IMR-90 (cell line): ENCODE measurements at regions not wholly inside any gene's neighbourhood (a gene's known extent, or its start where the extent isn't known, plus 50 kb on each side); places are given as distances from the start of the nearest gene placed in this dataset.

ENCODE experiments used
- ATAC-seq: fragments of 200-7000 bp; cut with Tn5 transposase; 2 replicates; pipeline ENCODE4 v1.9.1; 2020; ENCODE audit warnings: low read depth, mild to moderate bottlenecking, moderate library complexity
- BruUV-seq: library from RNA; stranded (reverse); fragments of 400-500 nt; replicated peaks from 2 replicates; lab custom pipeline; 2021; lab: Mats Ljungman, UMichigan
- CTCF ChIA-PET: fragments of 300-600 bp; formaldehyde crosslinking; extraction: SDS; loops from one replicate; lab custom pipeline; 2021; ENCODE audit warnings: antibody characterized with exemption; lab: Yijun Ruan, JAX
- POLR2A ChIA-PET: fragments of 300-600 bp; sonication (Branson Sonifier 250); formaldehyde crosslinking; loops from one replicate; lab custom pipeline; 2022; ENCODE audit warnings: antibody characterized with exemption; ENCODE audit not compliant: unreplicated experiment; lab: Charles Lee
- DNase-seq: peaks from one replicate; pipeline ENCODE4 v3.0.0; 2013
- H2AFZ ChIP-seq: replicated peaks from 2 replicates; pipeline ENCODE3; 2013; ENCODE audit warnings: low read length, mild to moderate bottlenecking; ENCODE audit not compliant: poor library complexity
- H2AK5ac ChIP-seq: 2 replicates; pipeline ENCODE4 v1.6.1; 2013; ENCODE audit warnings: low read depth, low read length, inconsistent platforms
- H2AK9ac ChIP-seq: replicated peaks from 2 replicates; pipeline ENCODE3; 2013; ENCODE audit warnings: mild to moderate bottlenecking, low read depth, low read length, moderate library complexity; ENCODE audit not compliant: poor library complexity
- H2BK120ac ChIP-seq: 2 replicates; pipeline ENCODE4 v1.6.1; 2013; ENCODE audit warnings: low read depth, low read length, inconsistent platforms
- H2BK15ac ChIP-seq: 3 replicates; pipeline ENCODE4 v1.6.1; 2013; ENCODE audit warnings: low read depth, low read length, inconsistent platforms
- H2BK20ac ChIP-seq: 2 replicates; pipeline ENCODE4 v1.6.1; 2013; ENCODE audit warnings: low read depth, mild to moderate bottlenecking, inconsistent platforms, low read length, moderate library complexity
- H2BK5ac ChIP-seq: 2 replicates; pipeline ENCODE4 v1.6.1; 2013; ENCODE audit warnings: mild to moderate bottlenecking, low read depth, low read length, inconsistent platforms; ENCODE audit not compliant: poor library complexity, severe bottlenecking
- H3K14ac ChIP-seq: replicated peaks from 2 replicates; pipeline ENCODE4 v1.6.1; 2013; ENCODE audit warnings: low read depth, low read length, inconsistent platforms
- H3K18ac ChIP-seq: 2 replicates; pipeline ENCODE4 v1.6.1; 2013; ENCODE audit warnings: low read depth, low read length, control low read depth
- H3K23ac ChIP-seq: 2 replicates; pipeline ENCODE4 v1.6.1; 2013; ENCODE audit warnings: low read depth, low read length, inconsistent platforms
- H3K27ac ChIP-seq: 2 replicates; pipeline ENCODE4 v1.5.1; 2013; ENCODE audit warnings: mild to moderate bottlenecking, control low read depth, low read length; ENCODE audit not compliant: insufficient read depth
- H3K27me3 ChIP-seq: 2 replicates; pipeline ENCODE4 v1.6.1; 2013; ENCODE audit warnings: low read length; ENCODE audit not compliant: control insufficient read depth, insufficient read depth
- H3K36me3 ChIP-seq: 2 replicates; pipeline ENCODE4 v1.6.1; 2013; ENCODE audit warnings: low read length, mixed read lengths; ENCODE audit not compliant: control insufficient read depth, insufficient read depth
- H3K4ac ChIP-seq: 2 replicates; pipeline ENCODE4 v1.6.1; 2013; ENCODE audit warnings: low read depth, low read length, inconsistent platforms
- H3K4me1 ChIP-seq: 2 replicates; pipeline ENCODE4 v1.6.1; 2013; ENCODE audit warnings: low read length, mixed read lengths; ENCODE audit not compliant: control insufficient read depth, insufficient read depth
- H3K4me2 ChIP-seq: 2 replicates; pipeline ENCODE4 v1.6.1; 2013; ENCODE audit warnings: low read depth, mild to moderate bottlenecking, control low read depth, low read length, moderate library complexity
- H3K4me3 ChIP-seq: 2 replicates; pipeline ENCODE4 v1.5.1; 2013; ENCODE audit warnings: low read depth, mild to moderate bottlenecking, control low read depth, low read length, moderate library complexity; ENCODE audit not compliant: insufficient read depth
- H3K56ac ChIP-seq: 2 replicates; pipeline ENCODE4 v1.6.1; 2013; ENCODE audit warnings: low read length, inconsistent platforms; ENCODE audit not compliant: insufficient read depth; ENCODE audit errors: extremely low read depth
- H3K79me1 ChIP-seq, 2 experiments: 2 replicates each; pipeline ENCODE4 v1.6.1; 2013; ENCODE audit warnings: low read length in 2 of 2, inconsistent platforms in 1 of 2, low read depth in 1 of 2
- H3K9ac ChIP-seq: 2 replicates; pipeline ENCODE4 v1.6.1; 2013; ENCODE audit warnings: low read depth, low read length, control low read depth
- H3K9me1 ChIP-seq: 2 replicates; pipeline ENCODE4 v1.6.1; 2013; ENCODE audit warnings: low read length, inconsistent platforms; ENCODE audit not compliant: insufficient read depth
- H3K9me3 ChIP-seq: 2 replicates; pipeline ENCODE4 v1.6.1; 2013; ENCODE audit warnings: low read length; ENCODE audit not compliant: control insufficient read depth, insufficient read depth
- H4K20me1 ChIP-seq: 2 replicates; pipeline ENCODE4 v1.6.1; 2013; ENCODE audit warnings: low read length, inconsistent platforms; ENCODE audit not compliant: insufficient read depth
- H4K5ac ChIP-seq: 2 replicates; pipeline ENCODE4 v1.6.1; 2013; ENCODE audit warnings: mild to moderate bottlenecking, low read depth, low read length, control low read depth
- H4K8ac ChIP-seq, 2 experiments: 2 replicates each; pipeline ENCODE4 v1.6.1; 2013; ENCODE audit warnings: low read depth in 2 of 2, low read length in 2 of 2, control low read depth in 1 of 2, inconsistent platforms in 1 of 2
- H4K91ac ChIP-seq: 2 replicates; pipeline ENCODE4 v1.6.1; 2013; ENCODE audit warnings: low read depth, low read length, inconsistent platforms; ENCODE audit not compliant: insufficient read depth
- BHLHE40 ChIP-seq: fragments of 150-350 bp; IDR thresholded peaks from 2 replicates; pipeline ENCODE4 v1.6.1; 2016; ENCODE audit warnings: mild to moderate bottlenecking, low read depth, low read length
- CEBPB ChIP-seq: IDR thresholded peaks from 2 replicates; pipeline ENCODE4 v1.6.1; 2012; ENCODE audit warnings: low read depth, low read length, improper control_type of control experiment
- CHD1 ChIP-seq: IDR thresholded peaks from 2 replicates; pipeline ENCODE4 v1.6.1; 2012; ENCODE audit warnings: low read depth, low read length, improper control_type of control experiment
- CTCF ChIP-seq: conservative IDR thresholded peaks from 2 replicates; pipeline ENCODE4 v1.5.1; 2012; ENCODE audit warnings: mild to moderate bottlenecking, low read depth, low read length, improper control_type of control experiment
- ELK1 ChIP-seq: fragments of 150-350 bp; IDR thresholded peaks from 2 replicates; pipeline ENCODE4 v1.6.1; 2016; ENCODE audit warnings: low read depth, mild to moderate bottlenecking, low read length, moderate library complexity, borderline replicate concordance
- FOS ChIP-seq: fragments of 150-350 bp; IDR thresholded peaks from 2 replicates; pipeline ENCODE4 v1.6.1; 2016; ENCODE audit warnings: low read depth, low read length
- MAFK ChIP-seq: IDR thresholded peaks from 2 replicates; pipeline ENCODE4 v1.6.1; 2012; ENCODE audit warnings: low read depth, low read length, improper control_type of control experiment
- MAZ ChIP-seq: IDR thresholded peaks from 2 replicates; pipeline ENCODE4 v1.6.1; 2012; ENCODE audit warnings: low read depth, mild to moderate bottlenecking, low read length, improper control_type of control experiment, moderate library complexity, borderline replicate concordance
- MXI1 ChIP-seq: IDR thresholded peaks from 2 replicates; pipeline ENCODE4 v1.6.1; 2012; ENCODE audit warnings: low read depth, mild to moderate bottlenecking, low read length, moderate library complexity, borderline replicate concordance
- NFE2L2 ChIP-seq: fragments of 150-350 bp; IDR thresholded peaks from 2 replicates; pipeline ENCODE4 v1.6.1; 2016; ENCODE audit warnings: low read depth, mild to moderate bottlenecking, low read length
- POLR2A ChIP-seq: IDR thresholded peaks from 2 replicates; pipeline ENCODE4 v1.6.1; 2012; ENCODE audit warnings: mild to moderate bottlenecking, low read depth, low read length
- RAD21 ChIP-seq: IDR thresholded peaks from 2 replicates; pipeline ENCODE4 v1.6.1; 2012; ENCODE audit warnings: low read length, improper control_type of control experiment
- RCOR1 ChIP-seq: IDR thresholded peaks from 2 replicates; pipeline ENCODE4 v1.6.1; 2012; ENCODE audit warnings: mild to moderate bottlenecking, low read length, improper control_type of control experiment; ENCODE audit not compliant: insufficient replicate concordance
- RFX5 ChIP-seq: IDR thresholded peaks from 2 replicates; pipeline ENCODE4 v1.8.0; 2012; ENCODE audit warnings: low read depth, mild to moderate bottlenecking, low read length, moderate library complexity
- SMC3 ChIP-seq: fragments of 150-350 bp; IDR thresholded peaks from 2 replicates; pipeline ENCODE4 v1.6.1; 2016; ENCODE audit warnings: low read depth, mild to moderate bottlenecking, antibody characterized with exemption, low read length, moderate library complexity
- dilution Hi-C: fragments of 300-500 bp; cut with HindIII; formaldehyde crosslinking; loops from one replicate; pipeline ENCODE4 v1.14.3; 2018; ENCODE audit warnings: low sequenced_read_pairs; ENCODE audit not compliant: unreplicated experiment
- in situ Hi-C: fragments of 300-500 bp; cut with MboI; formaldehyde crosslinking; loops from 3 replicates; pipeline ENCODE4 v1.14.3; 2019; ENCODE audit warnings: low sequenced_read_pairs, inconsistent platforms, mixed read lengths
- intact Hi-C: fragments of 100-400 bp; cut with micrococcal nuclease; formaldehyde crosslinking; loops from 2 replicates; pipeline ENCODE4 v1.10.0; 2022
- TF ChIP-seq, protein P1 (sequence below): fragments of 150-350 bp; IDR thresholded peaks from 2 replicates; pipeline ENCODE4 v1.6.1; 2017; ENCODE audit warnings: mild to moderate bottlenecking, antibody characterized with exemption, low read length, low read depth

DNA sequence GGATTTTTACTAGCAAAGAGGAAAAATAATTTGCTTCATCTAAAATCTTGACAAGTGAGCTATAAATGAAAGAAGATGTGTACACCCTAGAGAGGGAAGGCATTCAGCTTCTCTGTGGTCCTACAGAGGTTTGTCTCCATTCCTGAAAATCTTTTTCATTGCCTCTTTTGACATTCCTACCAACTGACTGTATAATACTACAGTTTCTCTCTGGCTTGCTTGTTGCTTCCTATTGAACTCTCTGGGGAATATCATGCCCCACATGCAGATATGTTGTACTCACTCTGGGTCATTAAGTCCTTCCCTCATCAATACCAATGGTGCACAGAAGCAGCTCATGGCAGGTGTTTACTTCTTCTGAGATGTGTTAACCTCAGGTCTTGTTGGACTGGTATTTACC is 371.2 kb upstream of the PLXNA2 start:
- Histone ChIP-seq H4K91ac (no peak overlapping the region), H3K4me2 (no peak overlapping the region), H3K4ac (no peak overlapping the region), H4K20me1 (no peaks in the 10 kb centered on the region), H3K18ac (no peak overlapping the region), H3K4me3 (no peak overlapping the region), H2AFZ (no peak overlapping the region), H2BK20ac (no peak overlapping the region), H3K4me1 (no peaks in the 10 kb centered on the region), H4K8ac (no peak overlapping the region), H3K36me3 (no peaks in the 10 kb centered on the region), H2BK5ac (no peak overlapping the region), H3K9me3 (peaks cover 13% of the 10 kb centered on the region; the same call in 1 of the 2 replicates), H2BK120ac (no peak overlapping the region), H3K79me1 (no peaks in the 10 kb centered on the region), H3K27me3 (no peaks in the 10 kb centered on the region), H4K5ac (no peak overlapping the region), H2AK5ac (no peak overlapping the region), H3K14ac (no peak overlapping the region), H3K23ac (no peak overlapping the region), H2AK9ac (no peak overlapping the region), H3K9me1 (no peaks in the 10 kb centered on the region), H3K27ac (no peak overlapping the region), H2BK15ac (no peak overlapping the region), H3K56ac (no peak overlapping the region), H3K9ac (no peak overlapping the region)
- TF ChIP-seq, protein P1, sequence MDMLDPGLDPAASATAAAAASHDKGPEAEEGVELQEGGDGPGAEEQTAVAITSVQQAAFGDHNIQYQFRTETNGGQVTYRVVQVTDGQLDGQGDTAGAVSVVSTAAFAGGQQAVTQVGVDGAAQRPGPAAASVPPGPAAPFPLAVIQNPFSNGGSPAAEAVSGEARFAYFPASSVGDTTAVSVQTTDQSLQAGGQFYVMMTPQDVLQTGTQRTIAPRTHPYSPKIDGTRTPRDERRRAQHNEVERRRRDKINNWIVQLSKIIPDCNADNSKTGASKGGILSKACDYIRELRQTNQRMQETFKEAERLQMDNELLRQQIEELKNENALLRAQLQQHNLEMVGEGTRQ, result no peak
- TF ChIP-seq SMC3 (no peak), CHD1 (no peak), RAD21 (no peak), MXI1 (no peak), BHLHE40 (no peak), CTCF (no peak), ELK1 (no peak), POLR2A (no peak), CEBPB (no peak), MAFK (no peak), RFX5 (no peak), NFE2L2 (no peak), MAZ (no peak), RCOR1 (no peak), FOS (no peak)
- ATAC-seq (no peak), DNase-seq (no peak)
- ChIA-PET CTCF (no interaction called here), POLR2A (no interaction called here)
- no TSS peak for BruUV-seq
- dilution Hi-C loops (no loop called here), intact Hi-C loops (no loop called here), in situ Hi-C loops (no loop called here)
